ENCODE measurements at regions not wholly inside any gene's neighbourhood (a gene's known extent, or its start where the extent isn't known, plus 50 kb on each side); places are given as distances from the start of the nearest gene placed in this dataset.

DNA sequence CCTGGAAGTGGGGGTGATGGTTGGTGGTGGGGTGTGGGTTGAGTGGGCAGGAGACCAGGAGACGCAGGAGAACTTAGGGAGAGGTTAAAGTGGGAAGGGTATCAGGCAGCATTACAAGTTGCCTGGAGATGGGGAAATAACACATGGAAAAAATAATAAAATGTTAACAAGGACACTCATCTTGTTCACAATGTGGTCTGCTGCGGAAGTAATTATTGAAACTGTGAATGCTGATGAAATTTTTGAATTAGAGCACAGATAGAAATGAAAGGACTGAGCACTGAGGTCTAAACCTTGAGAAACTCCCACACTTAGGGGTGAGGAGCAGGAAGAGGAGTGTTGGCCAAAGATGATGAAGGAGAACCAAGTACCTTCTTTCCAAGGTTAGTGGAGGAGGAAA lies 346.0 kb upstream of the PLET1 start:
- no CpG with 5 or more reads among the region's 2 CpGs for WGBS, 2 experiments (ENCODE audit: extremely low coverage in 2 of 2, insufficient read length in 1 of 2)
- Histone ChIP-seq H4K91ac (ENCODE audit: insufficient read depth, low read depth, low read length) (no peak overlapping the region), H3K9ac (ENCODE audit: low read depth, low read length) (no peak overlapping the region), H3K4me3 (ENCODE audit: insufficient read depth, low read depth, low read length) (no peak overlapping the region), H2BK20ac (ENCODE audit: low read depth, low read length) (no peak overlapping the region), H3K4me1 (ENCODE audit: control insufficient read depth, insufficient read depth, low read length) (no peaks in the 10 kb centered on the region), H3K36me3 (ENCODE audit: control insufficient read depth, insufficient read depth, low read length) (no peaks in the 10 kb centered on the region), H3K18ac (ENCODE audit: low read depth, low read length) (no peak overlapping the region), H2AFZ (replicated peaks; ENCODE audit: low read length, poor library complexity) (no peak overlapping the region), H3K4ac (ENCODE audit: low read depth, low read length) (no peak overlapping the region), H2BK120ac (ENCODE audit: low read depth, low read length) (no peak overlapping the region), H2BK15ac (ENCODE audit: low read depth, low read length) (no peak overlapping the region), H3K56ac (ENCODE audit: extremely low read depth, insufficient read depth, low read length) (no peak overlapping the region), H3K9me3 (ENCODE audit: control insufficient read depth, insufficient read depth, low read length) (no peaks in the 10 kb centered on the region), H3K27ac (ENCODE audit: insufficient read depth, low read length) (no peak overlapping the region), H3K14ac (replicated peaks; ENCODE audit: low read depth, low read length) (no peak overlapping the region), H2AK5ac (ENCODE audit: low read depth, low read length) (no peak overlapping the region), H4K5ac (ENCODE audit: low read depth, low read length) (no peak overlapping the region), H3K79me1 (ENCODE audit: low read depth in 1 of 2, low read length in 2 of 2) (no peaks in the 10 kb centered on the region), H2AK9ac (replicated peaks; ENCODE audit: low read depth, low read length, poor library complexity) (no peak overlapping the region), H2BK5ac (ENCODE audit: low read depth, low read length, poor library complexity, severe bottlenecking) (no peak overlapping the region), H3K4me2 (ENCODE audit: low read depth, low read length) (no peak overlapping the region), H3K27me3 (ENCODE audit: control insufficient read depth, insufficient read depth, low read length) (no peaks in the 10 kb centered on the region), H4K8ac (ENCODE audit: low read depth in 2 of 2, low read length in 2 of 2) (no peak overlapping the region), H3K23ac (ENCODE audit: low read depth, low read length) (no peak overlapping the region), H3K9me1 (ENCODE audit: insufficient read depth, low read length) (no peaks in the 10 kb centered on the region), H4K20me1 (ENCODE audit: insufficient read depth, low read length) (no peaks in the 10 kb centered on the region)
- DNase-seq (no peak), ATAC-seq (ENCODE audit: low read depth) (no peak)
- in situ Hi-C loops (cut with MboI; ENCODE audit: low sequenced_read_pairs), result no loop called here
- BruUV-seq (replicated peaks), result no TSS peak
- intact Hi-C loops (cut with micrococcal nuclease), result no loop called here
- dilution Hi-C loops (cut with HindIII; ENCODE audit: low sequenced_read_pairs, unreplicated experiment), result no loop called here
- ChIA-PET POLR2A (ENCODE audit: unreplicated experiment) (no interaction called here), CTCF (interaction anchor here (1.0 kb wide), 1 partner anchor 19 kb away, joined by 3 read pairs; no protein-coding TSS in a partner anchor)
- TF ChIP-seq CTCF (conservative IDR thresholded peaks at IDR 0.05; ENCODE audit: low read depth, low read length), result no peak
